H1 (cell line): ENCODE measurements at regions not wholly inside any gene's neighbourhood (a gene's known extent, or its start where the extent isn't known, plus 50 kb on each side); places are given as distances from the start of the nearest gene placed in this dataset.

ENCODE experiments used
- CHD2 ChIP-seq: IDR thresholded peaks from 2 replicates; pipeline ENCODE4 v1.6.1; 2012; ENCODE audit warnings: low read length, improper control_type of control experiment
- EP300 ChIP-seq, 2 experiments: IDR thresholded peaks; 1 replicate in 1 of 2; 2 replicates in 1 of 2; pipeline ENCODE4 v1.6.1; 2011 to 2012; ENCODE audit warnings: low read depth in 2 of 2, low read length in 2 of 2, mild to moderate bottlenecking in 2 of 2, borderline replicate concordance in 1 of 2, inconsistent platforms in 1 of 2, moderate library complexity in 1 of 2
- GABPA ChIP-seq: IDR thresholded peaks from 2 replicates; pipeline ENCODE4 v1.6.1; 2011; ENCODE audit warnings: mild to moderate bottlenecking, low read length, moderate library complexity, borderline replicate concordance; ENCODE audit not compliant: insufficient read depth
- RAD21 ChIP-seq, 2 experiments: IDR thresholded peaks in 1 of 2; conservative IDR thresholded peaks in 1 of 2; 2 replicates each; pipeline ENCODE4 v1.6.1; 2011; ENCODE audit warnings: low read depth in 2 of 2, low read length in 2 of 2, improper control_type of control experiment in 1 of 2, inconsistent platforms in 1 of 2, mild to moderate bottlenecking in 1 of 2, moderate library complexity in 1 of 2
- SP4 ChIP-seq: IDR thresholded peaks from 2 replicates; pipeline ENCODE4 v1.6.1; 2012; ENCODE audit warnings: low read length, inconsistent platforms
- TF ChIP-seq, protein P1 (sequence below), 3 experiments: IDR thresholded peaks; 1 replicate in 2 of 3; 2 replicates in 1 of 3; pipeline versions ENCODE4 v1.5.1 to v1.6.1; 2011; ENCODE audit warnings: low read length in 3 of 3, mild to moderate bottlenecking in 3 of 3, inconsistent platforms in 2 of 3, low read depth in 1 of 3, moderate library complexity in 1 of 3; ENCODE audit not compliant: insufficient read depth in 1 of 3; ENCODE audit errors: control extremely low read depth in 1 of 3
- TF ChIP-seq, protein P2 (sequence below): IDR thresholded peaks from 2 replicates; pipeline ENCODE4 v1.6.1; 2012; ENCODE audit warnings: inconsistent platforms

DNA sequence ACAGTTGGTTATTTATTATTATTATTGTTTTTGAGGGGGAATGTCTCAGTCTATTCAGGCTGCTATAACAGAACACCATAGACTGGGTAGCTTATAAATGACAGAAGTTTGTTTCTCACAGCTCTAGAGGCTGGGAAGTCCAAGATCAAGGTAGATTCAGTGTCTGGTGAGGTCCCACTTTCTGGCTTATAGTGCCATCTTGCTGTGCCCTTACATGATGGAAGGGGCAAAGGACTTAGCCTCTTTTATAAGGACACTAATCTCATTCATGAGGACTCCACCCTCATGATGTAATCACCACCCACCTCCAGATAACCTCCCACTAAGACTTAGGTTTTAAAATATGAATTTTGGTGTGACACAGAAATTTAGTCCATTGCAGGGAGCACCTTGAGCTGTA, 224.6 kb downstream of the HAPSTR1 start:
- TF ChIP-seq GABPA, result no peak
- TF ChIP-seq, protein P1, sequence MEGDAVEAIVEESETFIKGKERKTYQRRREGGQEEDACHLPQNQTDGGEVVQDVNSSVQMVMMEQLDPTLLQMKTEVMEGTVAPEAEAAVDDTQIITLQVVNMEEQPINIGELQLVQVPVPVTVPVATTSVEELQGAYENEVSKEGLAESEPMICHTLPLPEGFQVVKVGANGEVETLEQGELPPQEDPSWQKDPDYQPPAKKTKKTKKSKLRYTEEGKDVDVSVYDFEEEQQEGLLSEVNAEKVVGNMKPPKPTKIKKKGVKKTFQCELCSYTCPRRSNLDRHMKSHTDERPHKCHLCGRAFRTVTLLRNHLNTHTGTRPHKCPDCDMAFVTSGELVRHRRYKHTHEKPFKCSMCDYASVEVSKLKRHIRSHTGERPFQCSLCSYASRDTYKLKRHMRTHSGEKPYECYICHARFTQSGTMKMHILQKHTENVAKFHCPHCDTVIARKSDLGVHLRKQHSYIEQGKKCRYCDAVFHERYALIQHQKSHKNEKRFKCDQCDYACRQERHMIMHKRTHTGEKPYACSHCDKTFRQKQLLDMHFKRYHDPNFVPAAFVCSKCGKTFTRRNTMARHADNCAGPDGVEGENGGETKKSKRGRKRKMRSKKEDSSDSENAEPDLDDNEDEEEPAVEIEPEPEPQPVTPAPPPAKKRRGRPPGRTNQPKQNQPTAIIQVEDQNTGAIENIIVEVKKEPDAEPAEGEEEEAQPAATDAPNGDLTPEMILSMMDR (IDR thresholded peaks at IDR 0.05; ENCODE audit: control extremely low read depth in 1 of 3, insufficient read depth in 1 of 3, low read depth in 1 of 3, low read length in 3 of 3), result no peak
- TF ChIP-seq, protein P2, sequence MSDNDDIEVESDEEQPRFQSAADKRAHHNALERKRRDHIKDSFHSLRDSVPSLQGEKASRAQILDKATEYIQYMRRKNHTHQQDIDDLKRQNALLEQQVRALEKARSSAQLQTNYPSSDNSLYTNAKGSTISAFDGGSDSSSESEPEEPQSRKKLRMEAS, result no peak
- no peak for TF ChIP-seq EP300 (IDR thresholded peaks at IDR 0.05; ENCODE audit: borderline replicate concordance in 1 of 2, low read depth in 2 of 2, low read length in 2 of 2)
- no peak for TF ChIP-seq SP4
- TF ChIP-seq CHD2, result no peak
- TF ChIP-seq RAD21 (IDR thresholded peaks at IDR 0.05 in 1 of 2, conservative IDR thresholded peaks at IDR 0.05 in 1 of 2; ENCODE audit: low read depth in 2 of 2, low read length in 2 of 2), result no peak
